ENCODE measurements at regions not wholly inside any gene's neighbourhood (a gene's known extent, or its start where the extent isn't known, plus 50 kb on each side); places are given as distances from the start of the nearest gene placed in this dataset.

- DNase-seq (ENCODE audit: low spot score): no peak
- Histone ChIP-seq H3K36me3 (ENCODE audit: insufficient read depth, low read length, poor library complexity, severe bottlenecking) (no peaks in the 10 kb centered on the region), H3K27ac (ENCODE audit: low read depth, low read length, poor library complexity, severe bottlenecking) (no peak overlapping the region), H3K9me3 (ENCODE audit: low read depth, low read length, poor library complexity, severe bottlenecking) (no peaks in the 10 kb centered on the region), H3K4me1 (ENCODE audit: insufficient read depth, low read length, poor library complexity, severe bottlenecking) (no peaks in the 10 kb centered on the region), H3K4me3 (ENCODE audit: low read depth, low read length, poor library complexity, severe bottlenecking) (no peak overlapping the region), H3K27me3 (replicated peaks; ENCODE audit: insufficient read depth, low read depth, low read length, poor library complexity) (peaks cover 34% of the 10 kb centered on the region)
- ChIA-PET CTCF (interaction anchor here (0.5 kb wide), 1 partner anchor 107 kb away, joined by 3 read pairs; no protein-coding TSS in a partner anchor), POLR2A (ENCODE audit: low non-redundant PET) (no interaction called here)
- BruUV-seq (replicated peaks): no TSS peak
- no peak for TF ChIP-seq EZH2 (IDR thresholded peaks at IDR 0.05; ENCODE audit: borderline replicate concordance, low read depth, low read length, poor library complexity, severe bottlenecking)
- TF ChIP-seq CTCF (conservative IDR thresholded peaks at IDR 0.05; ENCODE audit: low read depth, low read length): no peak
- intact Hi-C loops (cut with micrococcal nuclease; ENCODE audit: unreplicated experiment): no loop called here
These were observed 110.0 kb upstream of the PMEPA1 start for GRCh38 chr20:57819691-57820380.

- Histone ChIP-seq H3K36me3 (ENCODE audit: insufficient read depth, low read length, poor library complexity, severe bottlenecking) (no peaks in the 10 kb centered on the region), H3K4me1 (ENCODE audit: insufficient read depth, low read length, poor library complexity, severe bottlenecking) (no peaks in the 10 kb centered on the region), H3K27ac (ENCODE audit: low read depth, low read length, poor library complexity, severe bottlenecking) (no peak overlapping the region), H3K27me3 (replicated peaks; ENCODE audit: insufficient read depth, low read depth, low read length, poor library complexity) (peaks cover 34% of the 10 kb centered on the region), H3K4me3 (ENCODE audit: low read depth, low read length, poor library complexity, severe bottlenecking) (no peak overlapping the region), H3K9me3 (ENCODE audit: low read depth, low read length, poor library complexity, severe bottlenecking) (no peaks in the 10 kb centered on the region)
- POLR2A ChIA-PET (ENCODE audit: low non-redundant PET): no interaction called here
- DNase-seq (ENCODE audit: low spot score): no peak
- TF ChIP-seq CTCF (conservative IDR thresholded peaks at IDR 0.05; ENCODE audit: low read depth, low read length): no peak
- TF ChIP-seq EZH2 (IDR thresholded peaks at IDR 0.05; ENCODE audit: borderline replicate concordance, low read depth, low read length, poor library complexity, severe bottlenecking): no peak
- CTCF ChIA-PET: no interaction called here
- BruUV-seq (replicated peaks): no TSS peak
- intact Hi-C loops (cut with micrococcal nuclease; ENCODE audit: unreplicated experiment): no loop called here
These were observed 109.5 kb upstream of the PMEPA1 start for GRCh38 chr20:57819291-57819690.

- Histone ChIP-seq H3K27me3 (replicated peaks; ENCODE audit: insufficient read depth, low read depth, low read length, poor library complexity) (peaks cover 34% of the 10 kb centered on the region), H3K27ac (ENCODE audit: low read depth, low read length, poor library complexity, severe bottlenecking) (no peak overlapping the region), H3K4me1 (ENCODE audit: insufficient read depth, low read length, poor library complexity, severe bottlenecking) (no peaks in the 10 kb centered on the region), H3K4me3 (ENCODE audit: low read depth, low read length, poor library complexity, severe bottlenecking) (no peak overlapping the region), H3K36me3 (ENCODE audit: insufficient read depth, low read length, poor library complexity, severe bottlenecking) (no peaks in the 10 kb centered on the region), H3K9me3 (ENCODE audit: low read depth, low read length, poor library complexity, severe bottlenecking) (no peaks in the 10 kb centered on the region)
- POLR2A ChIA-PET (ENCODE audit: low non-redundant PET): no interaction called here
- no TSS peak for BruUV-seq (replicated peaks)
- TF ChIP-seq CTCF (conservative IDR thresholded peaks at IDR 0.05; ENCODE audit: low read depth, low read length): no peak
- TF ChIP-seq EZH2 (IDR thresholded peaks at IDR 0.05; ENCODE audit: borderline replicate concordance, low read depth, low read length, poor library complexity, severe bottlenecking): no peak
- CTCF ChIA-PET: no interaction called here
- no peak for DNase-seq (ENCODE audit: low spot score)
- intact Hi-C loops (cut with micrococcal nuclease; ENCODE audit: unreplicated experiment): no loop called here
These were observed 108.8 kb upstream of the PMEPA1 start for GRCh38 chr20:57818418-57819181.
